SU-DHL-6 (cell line): ENCODE measurements at regions not wholly inside any gene's neighbourhood (a gene's known extent, or its start where the extent isn't known, plus 50 kb on each side); places are given as distances from the start of the nearest gene placed in this dataset.

ENCODE experiments used
- H2AFZ ChIP-seq: fragments of 200-600 bp; sonication (generic); 2 replicates; pipeline ENCODE4 v1.6.1; 2014; ENCODE audit warnings: low read depth, mild to moderate bottlenecking, moderate library complexity, mixed read lengths, antibody characterized with exemption, low read length; ENCODE audit not compliant: severe bottlenecking
- H3F3A ChIP-seq: fragments of 200-600 bp; shearing (Covaris generic); 2 replicates; pipeline ENCODE4 v1.6.0; 2016; ENCODE audit warnings: antibody characterized with exemption, mild to moderate bottlenecking; ENCODE audit not compliant: insufficient read depth
- H3K27ac ChIP-seq: fragments of 200-600 bp; sonication (generic); 2 replicates; pipeline ENCODE4 v1.5.1; 2016; ENCODE audit warnings: low read depth, mild to moderate bottlenecking, low read length, moderate library complexity, mixed read lengths
- H3K27me3 ChIP-seq: fragments of 200-600 bp; sonication (generic), shearing (Covaris generic); 2 replicates; pipeline ENCODE4 v1.6.0; 2014; ENCODE audit warnings: mild to moderate bottlenecking, low read length
- H3K36me3 ChIP-seq: fragments of 200-600 bp; sonication (generic); 2 replicates; pipeline ENCODE4 v1.6.1; 2014; ENCODE audit warnings: mild to moderate bottlenecking, low read length, mixed read lengths
- H3K4me2 ChIP-seq: fragments of 300-600, 200-600 bp; shearing (Covaris generic), sonication (generic); 2 replicates; pipeline ENCODE4 v1.6.0; 2014; ENCODE audit warnings: low read length, low read depth, mild to moderate bottlenecking; ENCODE audit not compliant: poor library complexity, severe bottlenecking
- H3K4me3 ChIP-seq: fragments of 200-600 bp; sonication (generic); 2 replicates; pipeline ENCODE4 v1.5.1; 2014; ENCODE audit warnings: antibody characterized with exemption, low read length, mild to moderate bottlenecking, mixed read lengths; ENCODE audit not compliant: insufficient read depth, poor library complexity, severe bottlenecking
- H3K79me2 ChIP-seq: fragments of 200-600 bp; sonication (generic); 2 replicates; pipeline ENCODE4 v1.6.1; 2014; ENCODE audit warnings: mild to moderate bottlenecking, low read length, moderate library complexity; ENCODE audit not compliant: insufficient read depth
- H3K9ac ChIP-seq: fragments of 200-600 bp; sonication (generic); 2 replicates; pipeline ENCODE4 v1.7.0; 2014; ENCODE audit warnings: mild to moderate bottlenecking, low read length
- H3K9me2 ChIP-seq: fragments of 200-600 bp; sonication (generic); replicated peaks from 2 replicates; pipeline ENCODE4 v1.6.1; 2014; ENCODE audit warnings: low read length; ENCODE audit not compliant: insufficient read depth
- H3K9me3 ChIP-seq: fragments of 200-600 bp; sonication (generic); 2 replicates; pipeline ENCODE4 v1.6.1; 2014; ENCODE audit warnings: low read length, mixed read lengths; ENCODE audit not compliant: insufficient read depth
- H4K20me1 ChIP-seq: fragments of 200-600 bp; sonication (generic); 2 replicates; pipeline ENCODE4 v1.6.1; 2014; ENCODE audit warnings: low read depth, mild to moderate bottlenecking, antibody characterized with exemption, low read length, moderate library complexity, mixed read lengths
- EZH2phosphoT487 ChIP-seq: fragments of 200-600 bp; sonication (generic), shearing (Covaris generic); conservative IDR thresholded peaks from 2 replicates; pipeline ENCODE4 v1.6.1; 2018; ENCODE audit warnings: mild to moderate bottlenecking, antibody characterized with exemption, low read length, moderate library complexity, mixed read lengths
- TF ChIP-seq, protein P1 (sequence below): fragments of 200-600 bp; sonication (generic); IDR thresholded peaks from one replicate; pipeline ENCODE4 v1.5.1; 2017; ENCODE audit warnings: antibody characterized with exemption, mild to moderate bottlenecking, low read length, moderate library complexity; ENCODE audit not compliant: insufficient read depth, poor library complexity, severe bottlenecking

DNA sequence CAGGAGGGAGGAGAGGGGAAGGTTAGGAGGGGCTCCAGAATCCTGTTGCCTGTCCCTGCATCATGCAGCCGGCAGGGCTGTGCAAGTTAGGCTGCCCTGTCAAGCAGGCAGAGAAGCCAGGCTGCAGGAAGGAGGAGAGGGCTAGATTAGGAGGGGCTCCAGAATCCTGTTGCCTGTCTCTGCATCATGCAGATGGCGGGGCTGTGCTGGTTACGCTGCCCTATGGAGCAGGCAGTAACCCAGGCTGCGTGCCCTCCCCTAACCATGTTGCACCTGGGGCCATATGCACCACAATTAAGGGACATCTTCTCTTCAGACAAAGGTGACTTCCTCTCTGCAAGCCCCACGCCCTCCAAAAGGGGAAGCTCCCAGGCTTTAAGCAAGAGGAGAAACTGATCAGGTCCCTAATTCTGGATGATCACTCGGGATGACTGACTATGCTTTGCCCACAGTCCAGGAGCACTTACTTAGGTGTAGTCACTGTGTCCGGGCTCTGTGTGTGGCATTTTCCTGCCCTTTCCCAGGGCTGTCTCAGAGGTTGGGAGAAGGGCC, 457.4 kb downstream of the SETD4 start:
- Histone ChIP-seq H3K9ac (no peak overlapping the region), H2AFZ (no peak overlapping the region), H3K27ac (no peak overlapping the region), H3F3A (no peaks in the 10 kb centered on the region), H3K9me2 (no peaks in the 10 kb centered on the region), H3K9me3 (no peaks in the 10 kb centered on the region), H4K20me1 (no peaks in the 10 kb centered on the region), H3K36me3 (no peaks in the 10 kb centered on the region), H3K27me3 (no peaks in the 10 kb centered on the region), H3K4me3 (no peak overlapping the region), H3K79me2 (no peaks in the 10 kb centered on the region), H3K4me2 (no peak overlapping the region)
- no peak for TF ChIP-seq EZH2phosphoT487
- TF ChIP-seq, protein P1, sequence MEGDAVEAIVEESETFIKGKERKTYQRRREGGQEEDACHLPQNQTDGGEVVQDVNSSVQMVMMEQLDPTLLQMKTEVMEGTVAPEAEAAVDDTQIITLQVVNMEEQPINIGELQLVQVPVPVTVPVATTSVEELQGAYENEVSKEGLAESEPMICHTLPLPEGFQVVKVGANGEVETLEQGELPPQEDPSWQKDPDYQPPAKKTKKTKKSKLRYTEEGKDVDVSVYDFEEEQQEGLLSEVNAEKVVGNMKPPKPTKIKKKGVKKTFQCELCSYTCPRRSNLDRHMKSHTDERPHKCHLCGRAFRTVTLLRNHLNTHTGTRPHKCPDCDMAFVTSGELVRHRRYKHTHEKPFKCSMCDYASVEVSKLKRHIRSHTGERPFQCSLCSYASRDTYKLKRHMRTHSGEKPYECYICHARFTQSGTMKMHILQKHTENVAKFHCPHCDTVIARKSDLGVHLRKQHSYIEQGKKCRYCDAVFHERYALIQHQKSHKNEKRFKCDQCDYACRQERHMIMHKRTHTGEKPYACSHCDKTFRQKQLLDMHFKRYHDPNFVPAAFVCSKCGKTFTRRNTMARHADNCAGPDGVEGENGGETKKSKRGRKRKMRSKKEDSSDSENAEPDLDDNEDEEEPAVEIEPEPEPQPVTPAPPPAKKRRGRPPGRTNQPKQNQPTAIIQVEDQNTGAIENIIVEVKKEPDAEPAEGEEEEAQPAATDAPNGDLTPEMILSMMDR, result no peak

DNA sequence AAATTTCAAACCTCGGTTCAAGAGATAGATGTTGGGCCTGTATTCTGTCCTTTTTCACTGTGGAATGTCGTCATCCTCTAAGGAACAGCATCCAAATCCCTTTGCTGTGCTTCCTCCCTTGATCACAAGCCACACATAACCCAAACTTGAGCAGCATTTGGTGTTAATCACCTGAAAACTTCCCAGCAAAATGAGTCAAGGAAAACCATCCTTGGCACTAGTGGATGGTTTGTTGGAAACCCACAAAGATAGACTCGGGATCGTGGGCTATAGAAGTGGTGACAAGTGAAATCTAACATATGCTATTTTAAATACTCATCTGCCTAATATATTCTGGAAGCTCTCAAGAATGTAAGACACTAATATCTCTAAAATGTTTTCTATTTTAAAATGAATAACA, 459.1 kb downstream of the SETD4 start:
- H3K27me3 ChIP-seq, result no peaks in the 10 kb centered on the region
- no peak overlapping the region for H2AFZ ChIP-seq
- H3K9me2 ChIP-seq, result no peaks in the 10 kb centered on the region
- H3K36me3 ChIP-seq, result no peaks in the 10 kb centered on the region
- H3F3A ChIP-seq, result no peaks in the 10 kb centered on the region
- H3K9me3 ChIP-seq, result no peaks in the 10 kb centered on the region
- H3K4me2 ChIP-seq, result no peak overlapping the region
- H3K79me2 ChIP-seq, result no peaks in the 10 kb centered on the region
- H4K20me1 ChIP-seq, result no peaks in the 10 kb centered on the region
- H3K27ac ChIP-seq, result no peak overlapping the region
- no peak overlapping the region for H3K4me3 ChIP-seq
- no peak overlapping the region for H3K9ac ChIP-seq
- TF ChIP-seq, protein P1, result no peak
- no peak for TF ChIP-seq EZH2phosphoT487

- Histone ChIP-seq H3K27ac (no peak overlapping the region), H4K20me1 (no peaks in the 10 kb centered on the region), H3K36me3 (no peaks in the 10 kb centered on the region), H3K9me3 (no peaks in the 10 kb centered on the region), H3K27me3 (no peaks in the 10 kb centered on the region), H3K4me2 (no peak overlapping the region), H2AFZ (no peak overlapping the region), H3K79me2 (no peaks in the 10 kb centered on the region), H3K9me2 (no peaks in the 10 kb centered on the region), H3K9ac (no peak overlapping the region), H3K4me3 (no peak overlapping the region), H3F3A (no peaks in the 10 kb centered on the region)
- TF ChIP-seq, protein P1, result no peak
- no peak for TF ChIP-seq EZH2phosphoT487
Measured at GRCh38 chr21:35599164-35599563, 461.2 kb downstream of the SETD4 start.
